ENCODE measurements at regions not wholly inside any gene's neighbourhood (a gene's known extent, or its start where the extent isn't known, plus 50 kb on each side); places are given as distances from the start of the nearest gene placed in this dataset.

DNA sequence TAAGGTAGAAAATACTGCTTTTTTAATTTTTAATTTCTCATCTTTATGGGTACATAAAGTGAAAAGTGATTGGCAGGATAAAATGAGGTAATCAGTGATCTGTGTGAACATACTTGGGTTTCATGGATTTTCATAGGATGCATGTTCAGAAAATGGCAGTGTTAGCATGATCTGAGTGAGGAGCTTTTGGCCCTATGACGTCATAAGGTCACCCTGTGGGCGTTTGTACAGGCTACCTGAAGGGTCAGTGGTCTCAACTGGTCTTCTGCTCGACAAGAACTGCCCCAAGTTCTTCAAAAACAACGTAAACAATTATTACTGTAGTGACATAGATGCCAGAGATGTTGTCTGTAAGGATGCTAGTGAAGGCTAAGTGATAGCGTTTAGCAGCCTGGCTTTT is 124.5 kb upstream of the OSTN start (continued):
- TF ChIP-seq, protein P1, sequence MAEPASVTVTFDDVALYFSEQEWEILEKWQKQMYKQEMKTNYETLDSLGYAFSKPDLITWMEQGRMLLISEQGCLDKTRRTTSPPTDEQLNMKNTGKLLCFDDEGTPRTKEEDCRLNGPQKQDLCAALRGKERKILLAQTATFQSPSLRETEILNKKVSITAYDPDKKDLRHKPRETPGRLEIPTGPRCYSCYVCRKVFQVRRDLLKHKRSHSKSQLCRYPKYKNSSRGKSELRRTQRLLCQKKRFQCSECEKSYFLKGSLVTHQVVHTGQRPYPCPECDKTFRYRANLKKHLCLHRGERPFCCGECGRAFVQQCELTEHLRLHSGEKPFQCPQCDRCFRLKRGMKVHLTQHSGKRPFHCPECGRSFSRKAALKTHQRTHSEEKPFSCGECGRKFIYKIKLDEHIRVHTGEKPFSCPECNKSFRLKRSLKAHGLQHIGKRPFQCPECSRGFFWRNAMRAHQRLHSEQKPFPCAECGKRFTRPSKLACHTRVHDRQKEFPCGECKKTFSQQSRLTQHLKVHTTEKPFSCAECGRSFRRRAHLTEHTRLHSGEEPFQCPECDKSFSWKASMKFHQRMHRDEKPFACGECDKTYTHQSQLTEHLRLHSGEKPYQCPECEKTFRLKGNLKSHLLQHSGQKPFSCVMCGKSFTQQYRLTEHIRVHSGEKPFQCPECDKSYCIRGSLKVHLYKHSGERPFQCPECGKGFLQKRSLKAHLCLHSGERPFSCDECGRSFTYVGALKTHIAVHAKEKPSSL (CRISPR knock-in tag; conservative IDR thresholded peaks at IDR 0.05), result no peak
- TF ChIP-seq ZNF423 (CRISPR knock-in tag; IDR thresholded peaks at IDR 0.05) (no peak), CREM (CRISPR knock-in tag; IDR thresholded peaks at IDR 0.05) (no peak), NR2C2 (CRISPR knock-in tag; IDR thresholded peaks at IDR 0.05) (no peak), ZNF138 (CRISPR knock-in tag; conservative IDR thresholded peaks at IDR 0.05) (no peak), NFATC4 (CRISPR knock-in tag; IDR thresholded peaks at IDR 0.05) (no peak)
- TF ChIP-seq, protein P2, sequence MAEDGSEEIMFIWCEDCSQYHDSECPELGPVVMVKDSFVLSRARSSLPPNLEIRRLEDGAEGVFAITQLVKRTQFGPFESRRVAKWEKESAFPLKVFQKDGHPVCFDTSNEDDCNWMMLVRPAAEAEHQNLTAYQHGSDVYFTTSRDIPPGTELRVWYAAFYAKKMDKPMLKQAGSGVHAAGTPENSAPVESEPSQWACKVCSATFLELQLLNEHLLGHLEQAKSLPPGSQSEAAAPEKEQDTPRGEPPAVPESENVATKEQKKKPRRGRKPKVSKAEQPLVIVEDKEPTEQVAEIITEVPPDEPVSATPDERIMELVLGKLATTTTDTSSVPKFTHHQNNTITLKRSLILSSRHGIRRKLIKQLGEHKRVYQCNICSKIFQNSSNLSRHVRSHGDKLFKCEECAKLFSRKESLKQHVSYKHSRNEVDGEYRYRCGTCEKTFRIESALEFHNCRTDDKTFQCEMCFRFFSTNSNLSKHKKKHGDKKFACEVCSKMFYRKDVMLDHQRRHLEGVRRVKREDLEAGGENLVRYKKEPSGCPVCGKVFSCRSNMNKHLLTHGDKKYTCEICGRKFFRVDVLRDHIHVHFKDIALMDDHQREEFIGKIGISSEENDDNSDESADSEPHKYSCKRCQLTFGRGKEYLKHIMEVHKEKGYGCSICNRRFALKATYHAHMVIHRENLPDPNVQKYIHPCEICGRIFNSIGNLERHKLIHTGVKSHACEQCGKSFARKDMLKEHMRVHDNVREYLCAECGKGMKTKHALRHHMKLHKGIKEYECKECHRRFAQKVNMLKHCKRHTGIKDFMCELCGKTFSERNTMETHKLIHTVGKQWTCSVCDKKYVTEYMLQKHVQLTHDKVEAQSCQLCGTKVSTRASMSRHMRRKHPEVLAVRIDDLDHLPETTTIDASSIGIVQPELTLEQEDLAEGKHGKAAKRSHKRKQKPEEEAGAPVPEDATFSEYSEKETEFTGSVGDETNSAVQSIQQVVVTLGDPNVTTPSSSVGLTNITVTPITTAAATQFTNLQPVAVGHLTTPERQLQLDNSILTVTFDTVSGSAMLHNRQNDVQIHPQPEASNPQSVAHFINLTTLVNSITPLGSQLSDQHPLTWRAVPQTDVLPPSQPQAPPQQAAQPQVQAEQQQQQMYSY (CRISPR knock-in tag; IDR thresholded peaks at IDR 0.05), result no peak
- TF ChIP-seq, protein P3, sequence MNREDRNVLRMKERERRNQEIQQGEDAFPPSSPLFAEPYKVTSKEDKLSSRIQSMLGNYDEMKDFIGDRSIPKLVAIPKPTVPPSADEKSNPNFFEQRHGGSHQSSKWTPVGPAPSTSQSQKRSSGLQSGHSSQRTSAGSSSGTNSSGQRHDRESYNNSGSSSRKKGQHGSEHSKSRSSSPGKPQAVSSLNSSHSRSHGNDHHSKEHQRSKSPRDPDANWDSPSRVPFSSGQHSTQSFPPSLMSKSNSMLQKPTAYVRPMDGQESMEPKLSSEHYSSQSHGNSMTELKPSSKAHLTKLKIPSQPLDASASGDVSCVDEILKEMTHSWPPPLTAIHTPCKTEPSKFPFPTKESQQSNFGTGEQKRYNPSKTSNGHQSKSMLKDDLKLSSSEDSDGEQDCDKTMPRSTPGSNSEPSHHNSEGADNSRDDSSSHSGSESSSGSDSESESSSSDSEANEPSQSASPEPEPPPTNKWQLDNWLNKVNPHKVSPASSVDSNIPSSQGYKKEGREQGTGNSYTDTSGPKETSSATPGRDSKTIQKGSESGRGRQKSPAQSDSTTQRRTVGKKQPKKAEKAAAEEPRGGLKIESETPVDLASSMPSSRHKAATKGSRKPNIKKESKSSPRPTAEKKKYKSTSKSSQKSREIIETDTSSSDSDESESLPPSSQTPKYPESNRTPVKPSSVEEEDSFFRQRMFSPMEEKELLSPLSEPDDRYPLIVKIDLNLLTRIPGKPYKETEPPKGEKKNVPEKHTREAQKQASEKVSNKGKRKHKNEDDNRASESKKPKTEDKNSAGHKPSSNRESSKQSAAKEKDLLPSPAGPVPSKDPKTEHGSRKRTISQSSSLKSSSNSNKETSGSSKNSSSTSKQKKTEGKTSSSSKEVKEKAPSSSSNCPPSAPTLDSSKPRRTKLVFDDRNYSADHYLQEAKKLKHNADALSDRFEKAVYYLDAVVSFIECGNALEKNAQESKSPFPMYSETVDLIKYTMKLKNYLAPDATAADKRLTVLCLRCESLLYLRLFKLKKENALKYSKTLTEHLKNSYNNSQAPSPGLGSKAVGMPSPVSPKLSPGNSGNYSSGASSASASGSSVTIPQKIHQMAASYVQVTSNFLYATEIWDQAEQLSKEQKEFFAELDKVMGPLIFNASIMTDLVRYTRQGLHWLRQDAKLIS (CRISPR knock-in tag; IDR thresholded peaks at IDR 0.05; ENCODE audit: borderline replicate concordance), result no peak
- TF ChIP-seq, protein P4, sequence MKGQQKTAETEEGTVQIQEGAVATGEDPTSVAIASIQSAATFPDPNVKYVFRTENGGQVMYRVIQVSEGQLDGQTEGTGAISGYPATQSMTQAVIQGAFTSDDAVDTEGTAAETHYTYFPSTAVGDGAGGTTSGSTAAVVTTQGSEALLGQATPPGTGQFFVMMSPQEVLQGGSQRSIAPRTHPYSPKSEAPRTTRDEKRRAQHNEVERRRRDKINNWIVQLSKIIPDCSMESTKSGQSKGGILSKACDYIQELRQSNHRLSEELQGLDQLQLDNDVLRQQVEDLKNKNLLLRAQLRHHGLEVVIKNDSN (CRISPR knock-in tag; IDR thresholded peaks at IDR 0.05), result no peak
- TF ChIP-seq, protein P5, sequence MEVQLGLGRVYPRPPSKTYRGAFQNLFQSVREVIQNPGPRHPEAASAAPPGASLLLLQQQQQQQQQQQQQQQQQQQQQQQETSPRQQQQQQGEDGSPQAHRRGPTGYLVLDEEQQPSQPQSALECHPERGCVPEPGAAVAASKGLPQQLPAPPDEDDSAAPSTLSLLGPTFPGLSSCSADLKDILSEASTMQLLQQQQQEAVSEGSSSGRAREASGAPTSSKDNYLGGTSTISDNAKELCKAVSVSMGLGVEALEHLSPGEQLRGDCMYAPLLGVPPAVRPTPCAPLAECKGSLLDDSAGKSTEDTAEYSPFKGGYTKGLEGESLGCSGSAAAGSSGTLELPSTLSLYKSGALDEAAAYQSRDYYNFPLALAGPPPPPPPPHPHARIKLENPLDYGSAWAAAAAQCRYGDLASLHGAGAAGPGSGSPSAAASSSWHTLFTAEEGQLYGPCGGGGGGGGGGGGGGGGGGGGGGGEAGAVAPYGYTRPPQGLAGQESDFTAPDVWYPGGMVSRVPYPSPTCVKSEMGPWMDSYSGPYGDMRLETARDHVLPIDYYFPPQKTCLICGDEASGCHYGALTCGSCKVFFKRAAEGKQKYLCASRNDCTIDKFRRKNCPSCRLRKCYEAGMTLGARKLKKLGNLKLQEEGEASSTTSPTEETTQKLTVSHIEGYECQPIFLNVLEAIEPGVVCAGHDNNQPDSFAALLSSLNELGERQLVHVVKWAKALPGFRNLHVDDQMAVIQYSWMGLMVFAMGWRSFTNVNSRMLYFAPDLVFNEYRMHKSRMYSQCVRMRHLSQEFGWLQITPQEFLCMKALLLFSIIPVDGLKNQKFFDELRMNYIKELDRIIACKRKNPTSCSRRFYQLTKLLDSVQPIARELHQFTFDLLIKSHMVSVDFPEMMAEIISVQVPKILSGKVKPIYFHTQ (CRISPR knock-in tag; IDR thresholded peaks at IDR 0.05), result no peak

DNA sequence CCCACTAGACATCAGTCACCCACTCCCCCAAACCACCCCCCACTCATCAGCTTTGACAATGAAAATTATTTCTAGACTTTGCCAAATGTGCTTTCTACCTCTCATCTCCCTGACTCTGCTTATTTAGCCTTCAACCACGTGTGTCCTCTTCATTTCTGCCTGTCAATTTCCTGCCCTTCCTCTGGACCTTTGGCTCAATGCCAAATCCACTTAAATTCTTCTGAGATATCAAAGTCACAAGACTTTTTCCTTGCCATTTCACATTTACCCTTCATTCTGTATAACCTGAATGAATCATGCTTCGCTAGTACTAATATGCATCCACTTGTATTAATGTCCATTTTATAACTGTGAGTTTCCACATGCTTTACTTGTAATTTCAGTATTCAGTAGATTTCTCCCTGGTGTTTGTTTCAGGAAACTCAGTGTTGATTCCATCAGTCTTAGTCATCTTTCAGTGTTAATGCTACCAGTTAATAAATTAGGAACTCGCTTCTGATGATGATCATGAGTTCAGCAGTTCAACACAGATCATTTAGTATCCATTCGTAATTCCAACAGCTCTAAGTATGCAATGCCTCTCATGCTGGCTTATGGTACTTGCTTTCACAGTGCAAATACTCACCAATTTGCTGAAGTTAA is 128.2 kb upstream of the OSTN start:
- Mint-ChIP-seq H3K36me3 (no peaks in the 10 kb centered on the region), H3K4me1 (0 out of 2 replicates have a peak, but pooled peaks cover 5% of the 10 kb centered on the region), H3K9me3 (no peaks in the 10 kb centered on the region), H3K27ac (no peak overlapping the region), H3K4me3 (no peak overlapping the region), H3K27me3 (ENCODE audit: low read depth) (no peaks in the 10 kb centered on the region)
- ATAC-seq, result no peak
- POLR2A ChIA-PET, result no interaction called here
- CTCF ChIA-PET, result no interaction called here
- DNase-seq (ENCODE audit: low spot score), result no peak
- no peak for TF ChIP-seq ZNF317 (CRISPR knock-in tag; IDR thresholded peaks at IDR 0.05; ENCODE audit: borderline replicate concordance, low read depth)
- TF ChIP-seq NR2C2 (CRISPR knock-in tag; IDR thresholded peaks at IDR 0.05), result no peak
- TF ChIP-seq, protein P2 (CRISPR knock-in tag; IDR thresholded peaks at IDR 0.05), result no peak
- TF ChIP-seq GRHL2 (CRISPR knock-in tag; IDR thresholded peaks at IDR 0.05; ENCODE audit: insufficient replicate concordance, severe bottlenecking), result no peak
- TF ChIP-seq GABPB1 (CRISPR knock-in tag; IDR thresholded peaks at IDR 0.05), result no peak
- TF ChIP-seq SOX15 (CRISPR knock-in tag; IDR thresholded peaks at IDR 0.05), result no peak
- no peak for TF ChIP-seq SMAD4 (CRISPR knock-in tag; IDR thresholded peaks at IDR 0.05)
- no peak for TF ChIP-seq ZNF671 (CRISPR knock-in tag; IDR thresholded peaks at IDR 0.05)
- TF ChIP-seq, protein P6, sequence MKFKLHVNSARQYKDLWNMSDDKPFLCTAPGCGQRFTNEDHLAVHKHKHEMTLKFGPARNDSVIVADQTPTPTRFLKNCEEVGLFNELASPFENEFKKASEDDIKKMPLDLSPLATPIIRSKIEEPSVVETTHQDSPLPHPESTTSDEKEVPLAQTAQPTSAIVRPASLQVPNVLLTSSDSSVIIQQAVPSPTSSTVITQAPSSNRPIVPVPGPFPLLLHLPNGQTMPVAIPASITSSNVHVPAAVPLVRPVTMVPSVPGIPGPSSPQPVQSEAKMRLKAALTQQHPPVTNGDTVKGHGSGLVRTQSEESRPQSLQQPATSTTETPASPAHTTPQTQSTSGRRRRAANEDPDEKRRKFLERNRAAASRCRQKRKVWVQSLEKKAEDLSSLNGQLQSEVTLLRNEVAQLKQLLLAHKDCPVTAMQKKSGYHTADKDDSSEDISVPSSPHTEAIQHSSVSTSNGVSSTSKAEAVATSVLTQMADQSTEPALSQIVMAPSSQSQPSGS (CRISPR knock-in tag; IDR thresholded peaks at IDR 0.05; ENCODE audit: borderline replicate concordance, low read depth), result no peak
